ENCODE measurements at regions not wholly inside any gene's neighbourhood (a gene's known extent, or its start where the extent isn't known, plus 50 kb on each side); places are given as distances from the start of the nearest gene placed in this dataset.

DNA sequence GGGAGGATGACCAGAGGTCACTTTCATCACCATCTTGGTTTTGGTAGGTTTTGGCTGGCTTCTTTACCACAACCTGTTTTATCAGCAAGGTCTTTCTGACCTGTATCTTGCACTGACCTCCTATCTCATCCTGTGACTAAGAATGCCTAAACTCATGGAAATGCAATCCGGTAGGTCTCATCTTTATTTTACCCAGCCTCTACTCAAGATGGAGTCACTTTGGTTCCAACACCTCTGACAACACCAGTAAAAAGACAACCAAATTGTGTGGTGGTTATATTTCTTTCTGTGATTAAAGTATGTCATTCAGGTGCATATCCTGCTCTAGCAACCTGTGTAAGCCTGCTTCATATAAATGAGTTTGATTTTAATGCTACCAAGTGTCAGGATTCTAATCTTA is 636.7 kb downstream of the PCDH7 start:
- Histone ChIP-seq H3K4me2 (ENCODE audit: low read depth, low read length, poor library complexity, severe bottlenecking) (no peak overlapping the region), H4K20me1 (ENCODE audit: insufficient read depth, low read length, poor library complexity, severe bottlenecking) (no peaks in the 10 kb centered on the region), H3K4me1 (ENCODE audit: insufficient read depth, low read length, poor library complexity, severe bottlenecking) (no peaks in the 10 kb centered on the region), H3K9ac (ENCODE audit: low read depth, low read length, poor library complexity, severe bottlenecking) (no peak overlapping the region), H3F3A (ENCODE audit: low read depth) (no peaks in the 10 kb centered on the region), H3K79me2 (ENCODE audit: insufficient read depth, low read length) (no peaks in the 10 kb centered on the region), H3K4me3 (ENCODE audit: low read length, poor library complexity, severe bottlenecking) (no peak overlapping the region), H3K9me3 (ENCODE audit: insufficient read depth, low read depth, low read length) (no peaks in the 10 kb centered on the region), H3K9me2 (replicated peaks; ENCODE audit: low read depth, low read length) (no peaks in the 10 kb centered on the region), H3K27me3 (ENCODE audit: insufficient read depth, low read length, poor library complexity, severe bottlenecking) (no peaks in the 10 kb centered on the region), H3K36me3 (ENCODE audit: insufficient read depth, low read length) (no peaks in the 10 kb centered on the region), H2AFZ (ENCODE audit: low read length) (no peak overlapping the region)
- TF ChIP-seq, protein P1, sequence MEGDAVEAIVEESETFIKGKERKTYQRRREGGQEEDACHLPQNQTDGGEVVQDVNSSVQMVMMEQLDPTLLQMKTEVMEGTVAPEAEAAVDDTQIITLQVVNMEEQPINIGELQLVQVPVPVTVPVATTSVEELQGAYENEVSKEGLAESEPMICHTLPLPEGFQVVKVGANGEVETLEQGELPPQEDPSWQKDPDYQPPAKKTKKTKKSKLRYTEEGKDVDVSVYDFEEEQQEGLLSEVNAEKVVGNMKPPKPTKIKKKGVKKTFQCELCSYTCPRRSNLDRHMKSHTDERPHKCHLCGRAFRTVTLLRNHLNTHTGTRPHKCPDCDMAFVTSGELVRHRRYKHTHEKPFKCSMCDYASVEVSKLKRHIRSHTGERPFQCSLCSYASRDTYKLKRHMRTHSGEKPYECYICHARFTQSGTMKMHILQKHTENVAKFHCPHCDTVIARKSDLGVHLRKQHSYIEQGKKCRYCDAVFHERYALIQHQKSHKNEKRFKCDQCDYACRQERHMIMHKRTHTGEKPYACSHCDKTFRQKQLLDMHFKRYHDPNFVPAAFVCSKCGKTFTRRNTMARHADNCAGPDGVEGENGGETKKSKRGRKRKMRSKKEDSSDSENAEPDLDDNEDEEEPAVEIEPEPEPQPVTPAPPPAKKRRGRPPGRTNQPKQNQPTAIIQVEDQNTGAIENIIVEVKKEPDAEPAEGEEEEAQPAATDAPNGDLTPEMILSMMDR (conservative IDR thresholded peaks at IDR 0.05; ENCODE audit: low read length) = no peak
- no peak for TF ChIP-seq EZH2phosphoT487 (IDR thresholded peaks at IDR 0.05; ENCODE audit: borderline replicate concordance)

DNA sequence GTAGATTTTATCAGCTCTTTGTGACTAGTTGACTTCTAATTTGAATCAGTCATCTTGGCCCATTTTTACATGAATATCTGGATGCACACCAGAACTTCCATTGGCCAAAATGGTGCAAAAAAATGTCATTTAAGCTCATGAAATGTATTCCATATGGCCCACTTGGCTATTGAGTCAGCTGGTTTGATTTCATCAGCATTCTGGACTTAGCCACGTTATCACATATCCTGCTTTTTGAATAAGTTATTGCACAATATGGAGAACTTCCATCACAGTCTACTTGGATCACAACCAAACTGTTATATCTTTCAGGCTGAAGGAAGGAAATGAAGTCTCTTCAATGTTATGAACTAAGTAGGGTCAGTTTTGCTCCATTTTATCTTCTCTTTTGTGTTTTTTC is 640.6 kb downstream of the PCDH7 start:
- no peak for TF ChIP-seq EZH2phosphoT487 (IDR thresholded peaks at IDR 0.05; ENCODE audit: borderline replicate concordance)
- TF ChIP-seq, protein P1 (conservative IDR thresholded peaks at IDR 0.05; ENCODE audit: low read length) = no peak
- Histone ChIP-seq H3K9me3 (ENCODE audit: insufficient read depth, low read depth, low read length) (no peaks in the 10 kb centered on the region), H3K4me1 (ENCODE audit: insufficient read depth, low read length, poor library complexity, severe bottlenecking) (no peaks in the 10 kb centered on the region), H3K79me2 (ENCODE audit: insufficient read depth, low read length) (no peaks in the 10 kb centered on the region), H3K9ac (ENCODE audit: low read depth, low read length, poor library complexity, severe bottlenecking) (no peak overlapping the region), H3K4me2 (ENCODE audit: low read depth, low read length, poor library complexity, severe bottlenecking) (no peak overlapping the region), H3K36me3 (ENCODE audit: insufficient read depth, low read length) (no peaks in the 10 kb centered on the region), H3K9me2 (replicated peaks; ENCODE audit: low read depth, low read length) (no peaks in the 10 kb centered on the region), H3F3A (ENCODE audit: low read depth) (no peaks in the 10 kb centered on the region), H3K27me3 (ENCODE audit: insufficient read depth, low read length, poor library complexity, severe bottlenecking) (no peaks in the 10 kb centered on the region), H3K4me3 (ENCODE audit: low read length, poor library complexity, severe bottlenecking) (no peak overlapping the region), H4K20me1 (ENCODE audit: insufficient read depth, low read length, poor library complexity, severe bottlenecking) (no peaks in the 10 kb centered on the region), H2AFZ (ENCODE audit: low read length) (no peak overlapping the region)

DNA sequence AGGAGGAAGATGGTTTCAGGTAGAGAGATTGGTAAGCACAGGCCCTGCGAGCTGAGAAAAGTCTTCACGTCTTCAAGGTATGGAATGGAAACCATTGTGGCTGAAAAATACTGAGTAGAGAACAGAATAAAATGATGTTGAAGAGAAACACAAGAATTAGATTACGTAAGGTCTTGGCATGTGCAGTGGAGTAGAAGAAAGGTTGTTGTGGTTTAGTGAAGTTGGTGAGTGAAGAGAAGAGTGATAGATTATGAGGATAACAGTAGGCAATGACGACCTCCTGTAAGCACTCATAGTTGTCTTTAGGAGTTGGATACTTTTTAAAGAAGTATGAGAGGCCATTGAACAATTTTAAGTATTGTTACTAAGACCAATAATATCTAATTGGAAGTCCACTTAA is 642.6 kb downstream of the PCDH7 start:
- TF ChIP-seq, protein P1 (conservative IDR thresholded peaks at IDR 0.05; ENCODE audit: low read length) = no peak
- no peak for TF ChIP-seq EZH2phosphoT487 (IDR thresholded peaks at IDR 0.05; ENCODE audit: borderline replicate concordance)
- Histone ChIP-seq H3K27me3 (ENCODE audit: insufficient read depth, low read length, poor library complexity, severe bottlenecking) (no peaks in the 10 kb centered on the region), H2AFZ (ENCODE audit: low read length) (no peak overlapping the region), H3K36me3 (ENCODE audit: insufficient read depth, low read length) (no peaks in the 10 kb centered on the region), H3K9me3 (ENCODE audit: insufficient read depth, low read depth, low read length) (no peaks in the 10 kb centered on the region), H3K9ac (ENCODE audit: low read depth, low read length, poor library complexity, severe bottlenecking) (no peak overlapping the region), H3K4me2 (ENCODE audit: low read depth, low read length, poor library complexity, severe bottlenecking) (no peak overlapping the region), H3K4me3 (ENCODE audit: low read length, poor library complexity, severe bottlenecking) (no peak overlapping the region), H3K79me2 (ENCODE audit: insufficient read depth, low read length) (no peaks in the 10 kb centered on the region), H3F3A (ENCODE audit: low read depth) (no peaks in the 10 kb centered on the region), H3K4me1 (ENCODE audit: insufficient read depth, low read length, poor library complexity, severe bottlenecking) (no peaks in the 10 kb centered on the region), H4K20me1 (ENCODE audit: insufficient read depth, low read length, poor library complexity, severe bottlenecking) (no peaks in the 10 kb centered on the region), H3K9me2 (replicated peaks; ENCODE audit: low read depth, low read length) (no peaks in the 10 kb centered on the region)

Data from Loucy (cell line).